Activated B cell treated with CpG ODN at 0.5 μM for 24 hours (primary cell): ENCODE measurements at regions not wholly inside any gene's neighbourhood (a gene's known extent, or its start where the extent isn't known, plus 50 kb on each side); places are given as distances from the start of the nearest gene placed in this dataset.

ENCODE experiments used
- ATAC-seq: fragments of 200-7000 bp; cut with Tn5 transposase; one replicate; pipeline ENCODE4 v1.10.0; 2021; ENCODE audit warnings: low read depth, mild to moderate bottlenecking, moderate library complexity
- CTCF ChIA-PET: fragments of 350-600 bp; sonication (Branson Sonifier 250); formaldehyde crosslinking; loops from one replicate; lab custom pipeline; 2021; ENCODE audit warnings: antibody characterized with exemption; lab: Charles Lee
- POLR2A ChIA-PET: fragments of 350-600 bp; sonication (Branson Sonifier 250); formaldehyde crosslinking; loops from one replicate; lab custom pipeline; 2021; ENCODE audit warnings: antibody characterized with exemption; lab: Charles Lee
- DNase-seq: peaks from one replicate; pipeline ENCODE4 v3.0.0; 2022
- H3K27ac Mint-ChIP-seq: one replicate; pipeline ENCODE4 v1.8.0; 2020; ENCODE audit warnings: mixed read lengths
- H3K27me3 Mint-ChIP-seq: one replicate; pipeline ENCODE4 v1.8.0; 2021; ENCODE audit warnings: mixed read lengths
- H3K36me3 Mint-ChIP-seq: one replicate; pipeline ENCODE4 v1.8.0; 2021; ENCODE audit warnings: low read depth, mixed read lengths
- H3K4me1 Mint-ChIP-seq: one replicate; pipeline ENCODE4 v1.8.0; 2021; ENCODE audit warnings: mixed read lengths
- H3K4me3 Mint-ChIP-seq: one replicate; pipeline ENCODE4 v1.8.0; 2020; ENCODE audit warnings: mild to moderate bottlenecking, mixed read lengths
- H3K9me3 Mint-ChIP-seq: one replicate; pipeline ENCODE4 v1.8.0; 2020; ENCODE audit warnings: mixed read lengths
- intact Hi-C: fragments of 100-400 bp; cut with micrococcal nuclease; formaldehyde crosslinking; loops from one replicate; pipeline ENCODE4 v1.15.1; 2024
- TF ChIP-seq, protein P1 (sequence below): fragments of 200-600 bp; IDR thresholded peaks from one replicate; pipeline ENCODE4 v1.8.0; 2022; ENCODE audit warnings: antibody characterized with exemption, mild to moderate bottlenecking

GRCh38 chr4:54558889-54559677 lies 98.7 kb upstream of the KIT start:
- peaks cover 2% of the 10 kb centered on the region for H3K27me3 Mint-ChIP-seq
- POLR2A ChIA-PET = no interaction called here
- ATAC-seq = no peak
- H3K4me3 Mint-ChIP-seq = no peak overlapping the region
- H3K4me1 Mint-ChIP-seq = no peaks in the 10 kb centered on the region
- no peak for DNase-seq
- CTCF ChIA-PET = no interaction called here
- intact Hi-C loops = no loop called here
- H3K36me3 Mint-ChIP-seq = no peaks in the 10 kb centered on the region
- H3K27ac Mint-ChIP-seq = no peak overlapping the region
- TF ChIP-seq, protein P1, sequence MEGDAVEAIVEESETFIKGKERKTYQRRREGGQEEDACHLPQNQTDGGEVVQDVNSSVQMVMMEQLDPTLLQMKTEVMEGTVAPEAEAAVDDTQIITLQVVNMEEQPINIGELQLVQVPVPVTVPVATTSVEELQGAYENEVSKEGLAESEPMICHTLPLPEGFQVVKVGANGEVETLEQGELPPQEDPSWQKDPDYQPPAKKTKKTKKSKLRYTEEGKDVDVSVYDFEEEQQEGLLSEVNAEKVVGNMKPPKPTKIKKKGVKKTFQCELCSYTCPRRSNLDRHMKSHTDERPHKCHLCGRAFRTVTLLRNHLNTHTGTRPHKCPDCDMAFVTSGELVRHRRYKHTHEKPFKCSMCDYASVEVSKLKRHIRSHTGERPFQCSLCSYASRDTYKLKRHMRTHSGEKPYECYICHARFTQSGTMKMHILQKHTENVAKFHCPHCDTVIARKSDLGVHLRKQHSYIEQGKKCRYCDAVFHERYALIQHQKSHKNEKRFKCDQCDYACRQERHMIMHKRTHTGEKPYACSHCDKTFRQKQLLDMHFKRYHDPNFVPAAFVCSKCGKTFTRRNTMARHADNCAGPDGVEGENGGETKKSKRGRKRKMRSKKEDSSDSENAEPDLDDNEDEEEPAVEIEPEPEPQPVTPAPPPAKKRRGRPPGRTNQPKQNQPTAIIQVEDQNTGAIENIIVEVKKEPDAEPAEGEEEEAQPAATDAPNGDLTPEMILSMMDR = no peak
- H3K9me3 Mint-ChIP-seq = no peaks in the 10 kb centered on the region

GRCh38 chr4:54560513-54560912 lies 97.2 kb upstream of the KIT start:
- POLR2A ChIA-PET = no interaction called here

DNA sequence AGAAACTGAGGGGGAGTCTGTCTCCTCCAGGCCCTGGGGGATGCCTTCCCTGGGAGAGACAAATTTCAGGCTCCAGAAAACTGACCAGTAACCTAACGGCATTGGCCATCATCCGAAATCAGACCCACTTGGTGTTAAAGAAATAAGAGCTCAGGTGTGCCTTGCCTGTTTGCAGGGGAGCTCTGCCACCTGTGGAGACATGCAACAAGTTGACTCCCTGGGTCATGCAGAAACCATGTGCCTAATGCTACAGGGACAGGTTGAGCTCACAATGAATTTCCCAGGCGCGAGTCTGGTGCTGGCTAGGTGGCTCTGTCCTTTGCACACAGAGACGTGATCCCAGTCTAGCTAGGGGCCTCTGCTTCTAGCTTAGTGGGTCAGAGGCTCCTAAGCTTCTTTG lies 95.8 kb upstream of the KIT start:
- H3K27me3 Mint-ChIP-seq = peaks cover 2% of the 10 kb centered on the region
- TF ChIP-seq, protein P1 = no peak
- intact Hi-C loops = no loop called here
- ATAC-seq (no peak), DNase-seq (no peak)
- H3K4me1 Mint-ChIP-seq = no peaks in the 10 kb centered on the region
- ChIA-PET POLR2A (no interaction called here), CTCF (no interaction called here)
- no peaks in the 10 kb centered on the region for H3K36me3 Mint-ChIP-seq
- H3K9me3 Mint-ChIP-seq = no peaks in the 10 kb centered on the region
- H3K27ac Mint-ChIP-seq = no peak overlapping the region
- H3K4me3 Mint-ChIP-seq = no peak overlapping the region

More at GRCh38 chr4:54560513-54560912, 97.2 kb upstream of the KIT start:
- no peaks in the 10 kb centered on the region for H3K36me3 Mint-ChIP-seq
- no peaks in the 10 kb centered on the region for H3K4me1 Mint-ChIP-seq
- intact Hi-C loops = no loop called here
- ATAC-seq (no peak), DNase-seq (no peak)
- H3K27me3 Mint-ChIP-seq = peaks cover 2% of the 10 kb centered on the region
- H3K4me3 Mint-ChIP-seq = no peak overlapping the region
- no peak overlapping the region for H3K27ac Mint-ChIP-seq
- no peaks in the 10 kb centered on the region for H3K9me3 Mint-ChIP-seq
- TF ChIP-seq, protein P1 = no peak
- CTCF ChIA-PET = no interaction called here

DNA sequence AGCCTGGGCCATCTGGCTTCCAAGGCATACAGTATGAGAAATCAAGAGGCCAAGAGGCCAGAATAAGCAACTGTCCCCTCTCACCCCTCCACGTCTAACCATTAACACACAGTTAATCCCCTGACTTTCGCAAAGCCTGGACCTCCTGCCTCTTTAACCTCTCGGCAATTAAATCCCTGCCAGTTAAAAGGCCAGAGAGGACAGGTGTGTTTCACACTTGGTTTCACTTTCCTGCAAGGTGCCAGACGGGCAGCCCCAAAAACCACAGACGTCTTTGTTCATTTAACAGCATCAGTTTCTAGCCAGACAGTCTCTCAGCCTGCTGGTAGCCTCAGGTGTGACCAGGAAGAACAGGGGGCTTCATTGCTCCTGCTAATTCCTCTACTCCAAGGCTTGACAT lies 91.1 kb upstream of the KIT start:
- Mint-ChIP-seq H3K27ac (no peak overlapping the region), H3K9me3 (no peaks in the 10 kb centered on the region), H3K4me1 (no peaks in the 10 kb centered on the region), H3K36me3 (no peaks in the 10 kb centered on the region), H3K27me3 (peaks cover 2% of the 10 kb centered on the region), H3K4me3 (no peak overlapping the region)
- ChIA-PET POLR2A (no interaction called here), CTCF (no interaction called here)
- no peak for ATAC-seq
- DNase-seq = no peak
- TF ChIP-seq, protein P1 = no peak
- intact Hi-C loops = no loop called here

DNA sequence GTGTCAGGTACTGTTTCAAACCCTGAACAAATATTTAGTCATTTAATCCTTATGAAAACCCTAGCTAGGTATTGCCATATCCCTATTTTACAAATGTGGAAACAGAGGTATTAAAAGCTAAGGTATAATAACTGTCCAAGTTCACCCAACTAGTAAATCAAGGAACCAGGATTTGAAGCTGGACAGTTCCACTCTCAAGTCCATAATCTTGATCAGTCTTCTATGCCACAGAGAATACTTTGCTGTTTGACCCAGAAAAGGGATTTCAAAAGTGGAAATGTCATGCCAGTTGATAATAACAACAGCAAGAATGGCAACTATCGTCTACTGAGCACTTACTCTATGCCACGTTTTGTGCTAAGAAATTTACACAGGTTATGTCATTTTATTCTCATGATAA lies 90.4 kb upstream of the KIT start:
- no peak for ATAC-seq
- Mint-ChIP-seq H3K36me3 (no peaks in the 10 kb centered on the region), H3K4me1 (no peaks in the 10 kb centered on the region), H3K27me3 (peaks cover 2% of the 10 kb centered on the region), H3K9me3 (no peaks in the 10 kb centered on the region), H3K27ac (no peak overlapping the region), H3K4me3 (no peak overlapping the region)
- CTCF ChIA-PET = no interaction called here
- no peak for DNase-seq
- POLR2A ChIA-PET = no interaction called here
- intact Hi-C loops = no loop called here
- TF ChIP-seq, protein P1 = no peak
